Keratinocyte (primary cell): ENCODE measurements at regions not wholly inside any gene's neighbourhood (a gene's known extent, or its start where the extent isn't known, plus 50 kb on each side); places are given as distances from the start of the nearest gene placed in this dataset.

Source experiments
- EZH2 ChIP-seq: IDR thresholded peaks from one replicate; pipeline ENCODE4 v1.6.1; 2012; ENCODE audit warnings: inconsistent platforms, mild to moderate bottlenecking, low read length, moderate library complexity
- TF ChIP-seq, protein P1 (sequence below), 3 experiments: IDR thresholded peaks in 1 of 3; conservative IDR thresholded peaks in 1 of 3; optimal IDR thresholded peaks in 1 of 3; 2 replicates in 2 of 3; 3 replicates in 1 of 3; pipeline versions ENCODE3 to v1.5.1; 2011; ENCODE audit warnings: low read length in 3 of 3, mild to moderate bottlenecking in 3 of 3, moderate library complexity in 2 of 3, control low read depth in 1 of 3, inconsistent platforms in 1 of 3; ENCODE audit not compliant: insufficient read depth in 2 of 3; ENCODE audit errors: extremely low read depth in 1 of 3

DNA sequence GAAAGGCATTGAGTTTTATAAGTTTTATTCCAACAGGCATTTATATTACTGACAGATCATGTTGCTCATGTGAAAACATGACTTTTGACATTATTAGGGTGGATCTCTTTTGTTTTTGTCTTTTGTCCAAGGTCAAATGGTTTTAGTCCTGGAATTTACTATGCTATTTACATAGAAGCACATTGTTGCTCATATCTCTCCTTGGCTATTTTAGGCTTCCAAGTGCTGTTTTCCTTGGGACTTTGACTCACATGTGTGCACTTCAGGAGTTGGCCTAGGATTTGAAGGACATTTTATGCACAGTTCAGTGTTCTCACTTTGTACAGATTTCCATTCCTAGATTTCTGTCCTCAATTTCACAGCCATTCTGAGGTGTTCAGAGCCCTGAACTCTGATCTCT, 225.7 kb downstream of the PYDC2 start:
- TF ChIP-seq, protein P1, sequence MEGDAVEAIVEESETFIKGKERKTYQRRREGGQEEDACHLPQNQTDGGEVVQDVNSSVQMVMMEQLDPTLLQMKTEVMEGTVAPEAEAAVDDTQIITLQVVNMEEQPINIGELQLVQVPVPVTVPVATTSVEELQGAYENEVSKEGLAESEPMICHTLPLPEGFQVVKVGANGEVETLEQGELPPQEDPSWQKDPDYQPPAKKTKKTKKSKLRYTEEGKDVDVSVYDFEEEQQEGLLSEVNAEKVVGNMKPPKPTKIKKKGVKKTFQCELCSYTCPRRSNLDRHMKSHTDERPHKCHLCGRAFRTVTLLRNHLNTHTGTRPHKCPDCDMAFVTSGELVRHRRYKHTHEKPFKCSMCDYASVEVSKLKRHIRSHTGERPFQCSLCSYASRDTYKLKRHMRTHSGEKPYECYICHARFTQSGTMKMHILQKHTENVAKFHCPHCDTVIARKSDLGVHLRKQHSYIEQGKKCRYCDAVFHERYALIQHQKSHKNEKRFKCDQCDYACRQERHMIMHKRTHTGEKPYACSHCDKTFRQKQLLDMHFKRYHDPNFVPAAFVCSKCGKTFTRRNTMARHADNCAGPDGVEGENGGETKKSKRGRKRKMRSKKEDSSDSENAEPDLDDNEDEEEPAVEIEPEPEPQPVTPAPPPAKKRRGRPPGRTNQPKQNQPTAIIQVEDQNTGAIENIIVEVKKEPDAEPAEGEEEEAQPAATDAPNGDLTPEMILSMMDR (optimal IDR thresholded peaks at IDR 0.05 in 1 of 3, IDR thresholded peaks at IDR 0.05 in 1 of 3, conservative IDR thresholded peaks at IDR 0.05 in 1 of 3; ENCODE audit: extremely low read depth in 1 of 3, insufficient read depth in 2 of 3, low read length in 3 of 3) = no peak
- TF ChIP-seq EZH2 = no peak
